Upper lobe of left lung (tissue), 6 donors: ENCODE measurements at regions not wholly inside any gene's neighbourhood (a gene's known extent, or its start where the extent isn't known, plus 50 kb on each side); places are given as distances from the start of the nearest gene placed in this dataset.

ENCODE experiments used
- ATAC-seq, 2 donors: fragments of 200-7000 bp; cut with Tn5 transposase; one replicate each; pipeline ENCODE4 v1.9.1; 2022; ENCODE audit warnings: mild to moderate bottlenecking in 2 of 2, moderate library complexity in 2 of 2; ENCODE audit not compliant: low FRiP score in 2 of 2
- DNase-seq, 2 donors: peaks; one replicate each; pipeline ENCODE4 v3.0.0-alpha.2; 2019 to 2020
- H3K27ac ChIP-seq, 4 donors: fragments of 200-600 bp; sonication (generic); one replicate each; pipeline ENCODE4 v1.5.1; 2016 to 2019
- H3K27me3 ChIP-seq, 4 donors: fragments of 200-600 bp; sonication (generic); one replicate each; pipeline ENCODE4 v1.5.1; 2017 to 2019
- H3K36me3 ChIP-seq, 4 donors: fragments of 200-600 bp; sonication (generic); one replicate each; pipeline ENCODE4 v1.5.1; 2016 to 2019
- H3K4me1 ChIP-seq, 4 donors: fragments of 200-600 bp; sonication (generic); one replicate each; pipeline ENCODE4 v1.5.1; 2018 to 2019
- H3K4me3 ChIP-seq, 4 donors: fragments of 200-600 bp; sonication (generic); one replicate each; pipeline ENCODE4 v1.5.1; 2017 to 2019; ENCODE audit warnings: mild to moderate bottlenecking in 2 of 4, moderate library complexity in 1 of 4
- H3K9me3 ChIP-seq, 4 donors: fragments of 200-600 bp; sonication (generic); one replicate each; pipeline ENCODE4 v1.5.1; 2018 to 2019
- EP300 ChIP-seq, 4 donors: sonication (generic); formaldehyde crosslinking; IDR thresholded peaks; one replicate each; pipeline ENCODE4 v1.5.1; 2017; ENCODE audit warnings: antibody characterized with exemption in 4 of 4, control low read depth in 2 of 4
- POLR2A ChIP-seq, 4 donors: fragments of 450-650 bp; IDR thresholded peaks; one replicate each; pipeline ENCODE4 v1.5.1; 2016 to 2017; ENCODE audit warnings: antibody characterized with exemption in 4 of 4, mild to moderate bottlenecking in 2 of 4
- POLR2AphosphoS5 ChIP-seq, 2 donors: sonication (generic); formaldehyde crosslinking; IDR thresholded peaks; one replicate each; pipeline ENCODE4 v1.5.1; 2017; ENCODE audit warnings: antibody characterized with exemption in 2 of 2
- WGBS, 2 donors: methylation state at CpG; one replicate each; pipeline ENCODE4 v1.1.5; 2017 to 2018; 5-methylcytosine and 5-hydroxymethylcytosine counted together
- TF ChIP-seq, protein P1 (sequence below), 6 experiments: fragments of 450-650 bp in 4 of 6; fragments of 200-600 bp in 2 of 6; sonication (generic) in 2 of 6; IDR thresholded peaks; one replicate each; pipeline ENCODE4 v1.5.1; 2016 to 2019; ENCODE audit warnings: antibody characterized with exemption in 6 of 6
- donor health status: DM: no; HTN: no; CAD: no; lungs with moderate emphysema.
- donor health status: DM: no; HTN: yes; CAD: no; lungs with severe emphysema.

DNA sequence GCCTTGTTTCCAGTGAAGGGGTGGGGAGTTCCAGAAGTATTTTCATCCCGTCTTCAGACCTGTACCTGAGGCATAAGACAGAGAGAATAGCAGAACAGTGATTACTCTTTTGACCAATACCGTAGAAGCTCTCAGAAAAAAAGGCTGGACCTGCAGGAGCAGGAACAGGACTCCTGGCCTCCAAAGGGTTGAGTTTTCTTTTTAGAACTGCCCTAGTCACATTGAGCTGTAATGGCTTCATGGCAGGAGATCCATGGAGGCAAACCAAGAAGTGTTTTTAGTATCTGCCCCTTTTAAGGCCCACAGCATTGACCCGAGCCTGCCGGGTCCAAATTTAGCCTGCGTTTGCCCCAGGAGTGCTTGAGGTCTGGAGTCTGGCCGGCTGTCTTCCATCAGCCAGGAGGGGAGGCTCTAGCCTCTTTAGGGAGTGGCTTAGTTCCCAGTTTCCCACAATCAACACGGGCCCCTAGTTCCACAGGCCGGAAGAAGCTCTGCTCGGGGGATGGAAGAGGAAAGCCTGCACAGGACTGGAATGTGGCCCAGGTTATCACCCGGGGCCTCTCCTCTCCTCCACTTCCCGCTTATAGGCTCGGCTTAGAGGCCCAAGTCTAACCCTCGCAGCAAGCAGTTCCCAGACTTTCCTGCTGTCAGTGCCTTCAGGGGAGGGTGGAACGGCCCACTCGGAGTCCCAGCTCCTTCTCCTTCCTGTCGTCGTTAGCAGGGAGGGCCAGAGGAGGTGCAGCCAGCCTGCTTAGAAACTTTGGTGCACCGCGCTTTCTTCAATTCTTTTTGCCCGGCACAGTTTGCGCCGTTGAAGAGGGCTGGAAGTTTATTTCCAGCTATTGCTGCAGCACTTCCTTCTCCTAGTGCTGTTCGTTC lies 80.7 kb downstream of the C9orf152 start:
- Histone ChIP-seq H3K27me3 (no peaks in the 10 kb centered on the region), H3K9me3 (no peaks in the 10 kb centered on the region), H3K4me1 (peaks cover 57 to 88% (median 62%) of the 10 kb centered on the region in 4 donors), H3K36me3 (no peaks in the 10 kb centered on the region), H3K27ac (peak overlapping the region; percentile 68 to 83 (median 73)), H3K4me3 (peak overlapping the region in 3 of 4 donors; percentile 21 to 39 (median 31))
- peak in 1 of 2 donors; percentile 45 for DNase-seq
- TF ChIP-seq POLR2A (IDR thresholded peaks at IDR 0.05): no peak
- TF ChIP-seq, protein P1, sequence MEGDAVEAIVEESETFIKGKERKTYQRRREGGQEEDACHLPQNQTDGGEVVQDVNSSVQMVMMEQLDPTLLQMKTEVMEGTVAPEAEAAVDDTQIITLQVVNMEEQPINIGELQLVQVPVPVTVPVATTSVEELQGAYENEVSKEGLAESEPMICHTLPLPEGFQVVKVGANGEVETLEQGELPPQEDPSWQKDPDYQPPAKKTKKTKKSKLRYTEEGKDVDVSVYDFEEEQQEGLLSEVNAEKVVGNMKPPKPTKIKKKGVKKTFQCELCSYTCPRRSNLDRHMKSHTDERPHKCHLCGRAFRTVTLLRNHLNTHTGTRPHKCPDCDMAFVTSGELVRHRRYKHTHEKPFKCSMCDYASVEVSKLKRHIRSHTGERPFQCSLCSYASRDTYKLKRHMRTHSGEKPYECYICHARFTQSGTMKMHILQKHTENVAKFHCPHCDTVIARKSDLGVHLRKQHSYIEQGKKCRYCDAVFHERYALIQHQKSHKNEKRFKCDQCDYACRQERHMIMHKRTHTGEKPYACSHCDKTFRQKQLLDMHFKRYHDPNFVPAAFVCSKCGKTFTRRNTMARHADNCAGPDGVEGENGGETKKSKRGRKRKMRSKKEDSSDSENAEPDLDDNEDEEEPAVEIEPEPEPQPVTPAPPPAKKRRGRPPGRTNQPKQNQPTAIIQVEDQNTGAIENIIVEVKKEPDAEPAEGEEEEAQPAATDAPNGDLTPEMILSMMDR (IDR thresholded peaks at IDR 0.05): no peak
- TF ChIP-seq EP300 (IDR thresholded peaks at IDR 0.05): no peak
- peak; percentile 28 to 49 for TF ChIP-seq POLR2AphosphoS5 (IDR thresholded peaks at IDR 0.05)
- ATAC-seq: peak; percentile 64 to 82
- 25 to 34% methylated on average over 19 to 23 of the region's 23 CpGs for WGBS, 2 donors

DNA sequence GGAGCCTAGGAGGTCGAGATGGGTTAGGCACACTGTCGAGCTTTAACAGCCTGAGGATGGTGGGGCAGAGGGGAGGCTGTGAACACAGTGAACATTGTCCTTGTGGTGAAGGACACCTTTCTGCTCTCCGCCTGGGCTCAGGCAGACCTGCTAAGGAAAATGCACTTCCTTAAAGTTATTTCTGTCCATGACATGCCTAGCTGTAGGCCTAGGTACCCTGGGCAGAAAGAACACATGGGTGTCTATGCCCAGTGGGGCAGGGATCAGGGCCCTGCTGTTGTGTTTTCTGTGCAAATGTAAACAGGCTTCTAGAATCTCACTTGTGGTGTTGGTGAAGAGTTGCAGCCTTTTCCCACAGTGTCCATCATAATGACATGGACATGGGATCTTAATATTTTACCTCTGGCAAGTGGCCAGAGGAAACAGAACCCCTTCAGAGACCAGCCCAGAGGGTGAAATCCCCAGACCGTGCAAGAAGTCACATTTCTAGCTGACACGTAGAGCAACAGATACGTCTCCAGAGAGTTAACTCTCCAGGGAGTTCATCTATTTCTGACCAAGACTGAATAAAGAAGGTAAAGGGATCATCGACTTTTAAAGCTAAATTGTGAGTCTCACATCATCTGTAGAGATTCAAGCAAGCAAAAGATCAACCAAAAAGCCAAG lies 79.2 kb downstream of the C9orf152 start:
- H3K27ac ChIP-seq: peak overlapping the region; percentile 68 to 83 (median 73)
- no peak for DNase-seq
- H3K27me3 ChIP-seq: no peaks in the 10 kb centered on the region
- peak overlapping the region in 1 of 4 donors; percentile 39 for H3K4me3 ChIP-seq
- no peaks in the 10 kb centered on the region for H3K9me3 ChIP-seq
- H3K4me1 ChIP-seq: peaks cover 56 to 90% (median 63%) of the 10 kb centered on the region in 4 donors
- ATAC-seq: no peak
- whole genome bisulfite sequencing, 2 donors: 53 to 54% methylated on average over 7 of the region's 7 CpGs
- TF ChIP-seq POLR2A (IDR thresholded peaks at IDR 0.05) (no peak), EP300 (IDR thresholded peaks at IDR 0.05) (no peak), POLR2AphosphoS5 (IDR thresholded peaks at IDR 0.05) (no peak)
- TF ChIP-seq, protein P1 (IDR thresholded peaks at IDR 0.05): no peak
- H3K36me3 ChIP-seq: no peaks in the 10 kb centered on the region

- H3K27me3 ChIP-seq: no peaks in the 10 kb centered on the region
- H3K27ac ChIP-seq: peak overlapping the region in 3 of 4 donors; percentile 8 to 83 (median 73)
- H3K9me3 ChIP-seq: no peaks in the 10 kb centered on the region
- 65 to 70% methylated on average over 1 of the region's 1 CpG for WGBS, 2 donors
- H3K4me3 ChIP-seq: peak overlapping the region in 1 of 4 donors; percentile 39
- DNase-seq (no peak), ATAC-seq (no peak)
- H3K36me3 ChIP-seq: no peaks in the 10 kb centered on the region
- TF ChIP-seq POLR2A (IDR thresholded peaks at IDR 0.05) (no peak), POLR2AphosphoS5 (IDR thresholded peaks at IDR 0.05) (no peak), EP300 (IDR thresholded peaks at IDR 0.05) (no peak)
- peaks cover 54 to 89% (median 57%) of the 10 kb centered on the region in 4 donors for H3K4me1 ChIP-seq
Measured at GRCh38 chr9:110129425-110129824, 78.5 kb downstream of the C9orf152 start.

- TF ChIP-seq EP300 (IDR thresholded peaks at IDR 0.05): no peak
- no peak overlapping the region for H3K4me3 ChIP-seq
- H3K36me3 ChIP-seq: no peaks in the 10 kb centered on the region
- H3K4me1 ChIP-seq: peaks cover 48 to 84% (median 51%) of the 10 kb centered on the region in 4 donors
- H3K9me3 ChIP-seq: no peaks in the 10 kb centered on the region
- no peaks in the 10 kb centered on the region for H3K27me3 ChIP-seq
- DNase-seq (no peak), ATAC-seq (no peak)
- 67 to 74% methylated on average over 3 of the region's 3 CpGs for WGBS, 2 donors
- peak overlapping the region in 1 of 4 donors; percentile 49 for H3K27ac ChIP-seq
Measured at GRCh38 chr9:110130211-110130610, 77.7 kb downstream of the C9orf152 start.

DNA sequence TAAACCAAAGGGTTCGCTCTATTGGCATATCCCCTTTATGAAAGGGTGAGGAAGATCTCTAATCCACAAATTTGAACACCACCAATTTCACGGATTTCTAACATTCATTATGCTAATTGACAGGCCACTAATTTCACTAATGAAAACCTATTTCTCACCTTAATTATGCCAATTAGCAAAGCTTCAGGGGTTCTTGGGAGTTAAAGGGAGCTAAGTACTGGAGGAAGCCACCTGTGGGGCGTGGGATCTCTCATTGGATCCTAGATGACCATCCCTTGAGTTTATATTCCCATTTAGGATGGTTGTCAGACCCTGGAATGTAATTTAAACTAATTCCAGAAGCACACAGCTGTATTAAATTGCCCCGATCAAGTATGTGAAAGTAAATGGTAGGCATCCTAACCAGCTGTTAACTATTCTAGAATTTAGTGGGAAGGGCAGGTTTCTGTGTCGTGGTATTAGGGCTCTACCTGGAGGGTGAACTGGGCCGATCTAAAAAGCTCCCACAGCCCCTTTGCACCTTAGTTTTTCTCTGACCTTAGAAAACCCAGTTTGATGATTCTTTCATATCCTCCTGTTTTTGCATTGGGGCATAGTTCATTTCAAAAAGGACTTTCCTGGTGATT lies 77.1 kb downstream of the C9orf152 start:
- no peaks in the 10 kb centered on the region for H3K27me3 ChIP-seq
- peak overlapping the region in 1 of 4 donors; percentile 48 for H3K27ac ChIP-seq
- no peak overlapping the region for H3K4me3 ChIP-seq
- peaks cover 42 to 83% (median 44%) of the 10 kb centered on the region in 4 donors for H3K4me1 ChIP-seq
- peaks cover 0 to under 1% (median 0%) of the 10 kb centered on the region in 4 donors for H3K36me3 ChIP-seq
- no peak for TF ChIP-seq POLR2AphosphoS5 (IDR thresholded peaks at IDR 0.05)
- TF ChIP-seq EP300 (IDR thresholded peaks at IDR 0.05): no peak
- no peak for TF ChIP-seq POLR2A (IDR thresholded peaks at IDR 0.05)
- TF ChIP-seq, protein P1 (IDR thresholded peaks at IDR 0.05): no peak
- WGBS, 2 donors: 80 to 85% methylated on average over 6 of the region's 6 CpGs
- no peak for ATAC-seq
- DNase-seq: no peak
- no peaks in the 10 kb centered on the region for H3K9me3 ChIP-seq
